ENCODE measurements at regions not wholly inside any gene's neighbourhood (a gene's known extent, or its start where the extent isn't known, plus 50 kb on each side); places are given as distances from the start of the nearest gene placed in this dataset.
"Not testable (repeated sequence)": the region's sequence is repeated elsewhere in the genome, so short reads cannot be mapped to it uniquely, and the experiment has no call there.

DNA sequence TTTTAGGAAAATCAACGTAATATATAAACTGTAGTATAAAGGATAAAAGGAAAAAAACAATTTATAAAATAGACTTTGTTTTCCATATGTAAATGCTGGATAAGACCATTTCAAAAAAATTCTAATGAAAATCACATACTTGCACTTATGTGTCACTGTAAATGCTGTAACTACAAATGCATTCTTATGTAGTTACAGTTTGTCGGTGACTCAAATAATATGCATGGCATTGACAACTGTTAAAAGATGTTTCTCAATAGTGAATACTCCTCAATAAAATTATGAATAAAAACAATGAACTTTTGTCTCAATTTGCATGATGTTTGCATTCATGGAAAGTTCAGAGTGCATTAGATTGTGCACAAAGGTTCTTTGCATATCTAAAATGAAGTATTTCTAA, 614.0 kb upstream of the CHRM3 start:
- Mint-ChIP-seq H3K27ac (no peak overlapping the region), H3K4me3 (no peak overlapping the region), H3K36me3 (ENCODE audit: low read depth) (no peaks in the 10 kb centered on the region), H3K4me1 (ENCODE audit: low read depth) (no peaks in the 10 kb centered on the region), H3K27me3 (ENCODE audit: insufficient read depth) (no peaks in the 10 kb centered on the region), H3K9me3 (peaks cover 1% of the 10 kb centered on the region)
- no peak for DNase-seq (ENCODE audit: low spot score)
- intact Hi-C loops (cut with micrococcal nuclease), result no loop called here

DNA sequence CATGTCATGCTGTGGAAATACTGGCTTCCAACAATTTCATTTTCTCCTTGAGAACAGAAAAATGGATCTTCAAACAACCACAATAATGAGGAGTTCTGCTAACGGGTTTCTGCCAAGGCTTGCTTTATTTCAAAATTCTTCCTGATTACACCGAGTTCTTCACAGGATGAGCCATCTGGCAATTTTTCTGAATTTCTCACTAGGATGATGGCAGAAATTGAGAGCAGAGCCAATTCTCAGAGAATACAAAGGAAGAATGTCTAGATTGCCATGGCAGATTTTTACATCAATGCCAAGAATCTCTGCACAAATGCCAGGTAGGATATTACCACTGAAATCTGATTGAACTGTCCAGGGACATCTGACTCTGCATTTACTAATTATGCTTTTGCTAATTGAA, 619.0 kb upstream of the CHRM3 start:
- Mint-ChIP-seq H3K27ac (no peak overlapping the region), H3K27me3 (ENCODE audit: insufficient read depth) (no peaks in the 10 kb centered on the region), H3K36me3 (ENCODE audit: low read depth) (no peaks in the 10 kb centered on the region), H3K9me3 (peaks cover 30% of the 10 kb centered on the region), H3K4me1 (ENCODE audit: low read depth) (no peaks in the 10 kb centered on the region), H3K4me3 (no peak overlapping the region)
- intact Hi-C loops (cut with micrococcal nuclease), result no loop called here
- no peak for DNase-seq (ENCODE audit: low spot score)

DNA sequence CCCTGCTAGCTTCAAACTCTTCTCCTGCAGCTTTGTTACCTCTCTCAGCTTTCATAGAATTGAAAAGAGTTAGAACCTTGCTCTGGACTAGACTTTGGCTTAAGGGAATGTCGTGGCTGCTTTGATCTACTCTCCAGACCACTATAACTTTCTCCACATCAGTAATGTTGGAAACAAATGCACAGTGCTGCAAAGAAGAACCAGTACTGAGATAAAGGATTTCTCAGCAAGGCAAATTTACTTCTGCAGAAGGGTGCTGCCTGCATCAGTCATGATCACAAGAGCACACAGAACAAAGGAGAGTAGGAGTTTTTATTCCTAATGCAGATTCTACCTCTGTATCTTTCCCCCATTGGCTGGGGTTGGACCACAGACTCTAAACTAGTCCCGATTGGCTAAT, 621.6 kb upstream of the CHRM3 start:
- H3K27ac Mint-ChIP-seq, result no peak overlapping the region
- intact Hi-C loops (cut with micrococcal nuclease), result no loop called here
- H3K27me3 Mint-ChIP-seq (ENCODE audit: insufficient read depth), result no peaks in the 10 kb centered on the region
- no peak overlapping the region for H3K4me3 Mint-ChIP-seq
- H3K9me3 Mint-ChIP-seq, result peaks cover 49% of the 10 kb centered on the region
- no peak for DNase-seq (ENCODE audit: low spot score)
- H3K4me1 Mint-ChIP-seq (ENCODE audit: low read depth), result no peaks in the 10 kb centered on the region
- H3K36me3 Mint-ChIP-seq (ENCODE audit: low read depth), result no peaks in the 10 kb centered on the region

DNA sequence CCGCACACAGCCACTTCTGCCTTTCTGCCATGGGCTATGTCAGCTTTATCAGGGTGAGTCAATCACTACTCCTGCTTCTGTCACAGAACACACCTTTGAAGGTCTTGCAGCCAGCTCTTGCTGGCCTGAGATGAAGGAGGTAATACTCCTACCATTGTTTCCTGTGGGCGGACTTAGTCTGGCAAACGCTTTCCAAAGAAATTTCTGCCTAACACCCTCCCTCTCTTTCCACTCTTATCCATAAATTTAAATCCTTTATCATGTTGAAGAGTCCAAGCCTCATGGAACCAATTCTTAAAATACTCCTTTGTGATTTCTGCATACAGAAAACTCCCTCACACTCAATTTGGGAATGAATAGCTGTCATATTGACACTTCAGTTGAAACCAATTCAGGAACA, 633.1 kb upstream of the CHRM3 start:
- intact Hi-C loops (cut with micrococcal nuclease), result no loop called here
- Mint-ChIP-seq H3K36me3 (ENCODE audit: low read depth) (no peaks in the 10 kb centered on the region), H3K4me1 (ENCODE audit: low read depth) (no peaks in the 10 kb centered on the region), H3K9me3 (peaks cover 3% of the 10 kb centered on the region), H3K4me3 (no peak overlapping the region), H3K27me3 (ENCODE audit: insufficient read depth) (no peaks in the 10 kb centered on the region), H3K27ac (no peak overlapping the region)
- no peak for DNase-seq (ENCODE audit: low spot score)

DNA sequence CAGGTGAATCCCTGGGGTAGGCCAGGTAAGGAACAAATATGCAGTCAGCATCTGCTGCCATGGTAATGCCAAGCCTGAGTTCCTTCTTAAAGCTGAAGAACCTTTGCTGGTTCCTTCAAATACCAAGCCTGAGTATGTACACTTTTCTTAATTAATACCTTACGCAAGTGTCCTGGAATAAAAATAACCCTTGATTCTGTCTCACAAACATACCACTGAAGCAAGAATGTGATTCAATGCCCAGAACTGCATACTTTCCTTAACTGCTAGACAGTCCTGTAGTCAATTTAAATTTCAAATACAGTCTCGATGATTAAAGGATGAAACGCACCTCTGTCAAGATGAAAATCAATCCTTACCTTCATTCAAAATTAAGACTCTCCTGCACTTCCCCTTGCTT, 634.0 kb upstream of the CHRM3 start:
- no peaks in the 10 kb centered on the region for H3K36me3 Mint-ChIP-seq (ENCODE audit: low read depth)
- no peak overlapping the region for H3K4me3 Mint-ChIP-seq
- no peak for DNase-seq (ENCODE audit: low spot score)
- peaks cover 8% of the 10 kb centered on the region for H3K9me3 Mint-ChIP-seq
- H3K4me1 Mint-ChIP-seq (ENCODE audit: low read depth), result no peaks in the 10 kb centered on the region
- intact Hi-C loops (cut with micrococcal nuclease), result no loop called here
- no peak overlapping the region for H3K27ac Mint-ChIP-seq
- H3K27me3 Mint-ChIP-seq (ENCODE audit: insufficient read depth), result no peaks in the 10 kb centered on the region

DNA sequence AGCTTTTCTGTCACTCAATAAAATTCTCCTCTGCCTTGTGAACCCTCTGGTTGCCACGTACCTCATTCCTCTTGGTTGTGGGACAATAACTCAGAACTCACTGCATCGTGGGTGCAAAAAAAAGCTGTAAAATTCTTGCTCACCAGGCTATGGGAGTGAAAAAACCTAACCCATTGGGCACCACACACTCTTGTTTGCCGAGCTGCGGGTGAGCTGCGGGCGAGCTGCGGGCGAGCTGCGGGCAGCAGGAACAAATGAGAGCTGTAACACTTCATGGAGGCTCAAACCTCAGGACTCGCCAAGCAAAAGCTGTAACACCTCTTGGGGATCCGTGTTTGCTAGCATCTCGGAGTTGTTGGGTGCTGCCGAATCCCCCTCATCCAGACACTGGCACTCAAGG, 641.3 kb upstream of the CHRM3 start:
- Mint-ChIP-seq H3K9me3 (peaks cover 19% of the 10 kb centered on the region), H3K27ac (no peak overlapping the region)

DNA sequence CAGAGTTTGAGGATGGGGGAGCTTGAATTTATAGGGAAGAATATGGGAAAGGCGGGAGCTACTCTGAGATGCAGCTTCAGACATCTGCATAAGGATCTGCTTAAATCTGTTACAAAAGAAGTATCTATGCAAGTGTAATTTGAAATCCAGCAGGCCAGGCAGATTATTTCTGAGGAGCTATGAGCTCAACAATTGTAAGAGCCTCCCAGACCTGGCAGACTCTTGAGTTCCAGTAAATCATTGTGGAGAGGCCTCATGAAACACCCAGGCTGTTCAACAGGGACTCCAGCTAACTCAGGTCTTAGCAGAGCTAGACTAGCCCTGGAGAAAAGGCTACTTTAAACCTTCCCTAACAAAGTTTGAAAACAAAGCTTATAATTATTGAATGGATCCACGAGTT, 647.5 kb upstream of the CHRM3 start:
- no peaks in the 10 kb centered on the region for H3K4me1 Mint-ChIP-seq (ENCODE audit: low read depth)
- no peaks in the 10 kb centered on the region for H3K36me3 Mint-ChIP-seq (ENCODE audit: low read depth)
- no peak for DNase-seq (ENCODE audit: low spot score)
- H3K4me3 Mint-ChIP-seq, result no peak overlapping the region
- no peak overlapping the region for H3K27ac Mint-ChIP-seq
- intact Hi-C loops (cut with micrococcal nuclease), result no loop called here
- peaks cover 2% of the 10 kb centered on the region for H3K9me3 Mint-ChIP-seq
- no peaks in the 10 kb centered on the region for H3K27me3 Mint-ChIP-seq (ENCODE audit: insufficient read depth)

More for the DNA sequence above, 641.3 kb upstream of the CHRM3 start:
- Mint-ChIP-seq H3K4me3 (no peak overlapping the region), H3K4me1 (ENCODE audit: low read depth) (no peaks in the 10 kb centered on the region), H3K36me3 (ENCODE audit: low read depth) (no peaks in the 10 kb centered on the region), H3K27me3 (ENCODE audit: insufficient read depth) (no peaks in the 10 kb centered on the region)
- intact Hi-C loops (cut with micrococcal nuclease), result no loop called here
- DNase-seq (ENCODE audit: low spot score), result no peak

DNA sequence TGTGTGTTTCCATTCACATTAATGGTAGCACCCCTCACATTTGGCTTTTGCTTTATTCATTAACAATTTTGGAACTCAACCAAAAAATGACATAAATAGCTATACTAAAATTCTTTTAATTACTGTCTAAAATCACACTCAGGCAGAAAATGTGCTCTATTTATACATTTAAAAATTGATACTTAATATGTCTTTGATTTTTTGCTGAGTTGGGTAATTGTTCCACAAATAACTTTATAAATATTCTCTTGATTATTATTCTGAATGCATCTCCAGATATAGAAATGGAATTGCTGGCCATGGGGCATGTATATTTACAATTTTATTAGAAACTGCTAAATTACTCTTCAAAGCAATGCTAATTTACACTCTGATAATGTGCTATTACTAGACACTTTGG, 658.7 kb upstream of the CHRM3 start:
- no peaks in the 10 kb centered on the region for H3K36me3 Mint-ChIP-seq (ENCODE audit: low read depth)
- no peak for DNase-seq (ENCODE audit: low spot score)
- H3K27me3 Mint-ChIP-seq (ENCODE audit: insufficient read depth), result no peaks in the 10 kb centered on the region
- intact Hi-C loops (cut with micrococcal nuclease), result no loop called here
- no peak overlapping the region for H3K27ac Mint-ChIP-seq
- no peaks in the 10 kb centered on the region for H3K4me1 Mint-ChIP-seq (ENCODE audit: low read depth)
- H3K9me3 Mint-ChIP-seq, result no peaks in the 10 kb centered on the region
- no peak overlapping the region for H3K4me3 Mint-ChIP-seq

DNA sequence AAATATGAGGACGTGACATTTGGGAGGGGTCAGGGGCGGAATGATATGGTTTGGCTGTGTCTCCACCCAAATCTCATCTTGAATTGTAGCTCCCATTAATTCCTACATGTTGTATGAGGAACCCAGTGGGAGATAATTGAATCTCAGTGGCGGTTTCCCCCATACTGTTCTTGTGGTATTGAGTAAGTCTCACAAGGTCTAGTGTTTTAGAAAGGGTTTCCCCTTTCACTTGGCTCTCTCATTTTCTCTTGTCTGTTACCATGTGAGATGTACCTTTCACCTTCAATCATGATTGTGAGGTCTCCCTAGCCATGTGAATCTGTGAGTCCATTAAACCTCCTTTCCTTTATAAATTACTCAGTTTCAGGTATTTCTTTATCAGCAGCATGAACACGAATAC, 663.6 kb upstream of the CHRM3 start:
- DNase-seq (ENCODE audit: low spot score), result no peak
- Mint-ChIP-seq H3K36me3 (ENCODE audit: low read depth) (no peaks in the 10 kb centered on the region), H3K9me3 (no peaks in the 10 kb centered on the region), H3K27me3 (ENCODE audit: insufficient read depth) (no peaks in the 10 kb centered on the region), H3K4me1 (ENCODE audit: low read depth) (no peaks in the 10 kb centered on the region), H3K4me3 (no peak overlapping the region), H3K27ac (no peak overlapping the region)
- intact Hi-C loops (cut with micrococcal nuclease), result no loop called here

DNA sequence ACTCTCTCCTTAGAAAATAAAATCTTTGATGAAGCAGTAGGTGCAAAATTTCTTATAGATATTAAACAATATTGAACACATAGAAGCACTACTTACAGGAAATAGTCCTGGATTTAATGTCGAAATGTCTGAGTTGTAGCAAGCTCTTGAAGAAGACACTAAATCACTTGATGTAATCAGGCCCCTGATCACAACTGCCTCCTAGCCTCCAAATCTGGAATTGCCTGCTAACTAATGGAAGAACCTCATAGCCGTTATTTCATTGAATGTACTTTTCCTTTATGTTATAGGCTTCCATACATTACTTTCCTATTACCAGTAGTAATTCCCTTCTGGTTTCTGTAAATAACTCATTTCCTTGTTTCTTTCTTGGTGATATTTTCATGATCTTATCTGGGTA, 675.7 kb upstream of the CHRM3 start:
- intact Hi-C loops (cut with micrococcal nuclease), result no loop called here
- Mint-ChIP-seq H3K9me3 (peaks cover 4% of the 10 kb centered on the region), H3K27me3 (ENCODE audit: insufficient read depth) (no peaks in the 10 kb centered on the region), H3K4me3 (no peak overlapping the region), H3K27ac (no peak overlapping the region), H3K4me1 (ENCODE audit: low read depth) (no peaks in the 10 kb centered on the region), H3K36me3 (ENCODE audit: low read depth) (no peaks in the 10 kb centered on the region)
- no peak for DNase-seq (ENCODE audit: low spot score)

DNA sequence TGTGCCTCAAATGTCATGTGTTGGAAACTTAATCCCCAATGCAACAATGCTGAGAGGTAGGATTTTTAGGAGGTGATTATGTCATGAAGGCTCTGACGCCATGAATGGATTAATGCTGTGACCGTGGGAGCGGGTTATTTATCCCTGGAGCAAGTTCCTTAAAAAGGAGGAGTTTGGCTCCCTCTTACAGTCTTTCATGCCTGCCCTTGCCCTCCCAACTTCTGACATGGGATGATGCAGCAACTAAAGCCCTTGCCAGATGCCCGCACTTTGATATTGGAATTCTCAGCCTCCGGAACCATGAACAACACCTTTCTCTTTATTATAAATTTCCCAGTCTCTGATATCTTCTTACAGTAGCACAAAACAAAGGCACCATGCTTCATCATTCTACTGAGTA, 685.3 kb upstream of the CHRM3 start:
- Mint-ChIP-seq H3K27me3 (ENCODE audit: insufficient read depth) (no peaks in the 10 kb centered on the region), H3K9me3 (peaks cover 5% of the 10 kb centered on the region), H3K4me1 (ENCODE audit: low read depth) (no peaks in the 10 kb centered on the region), H3K36me3 (ENCODE audit: low read depth) (no peaks in the 10 kb centered on the region), H3K4me3 (no peak overlapping the region), H3K27ac (no peak overlapping the region)
- intact Hi-C loops (cut with micrococcal nuclease), result no loop called here
- no peak for DNase-seq (ENCODE audit: low spot score)

DNA sequence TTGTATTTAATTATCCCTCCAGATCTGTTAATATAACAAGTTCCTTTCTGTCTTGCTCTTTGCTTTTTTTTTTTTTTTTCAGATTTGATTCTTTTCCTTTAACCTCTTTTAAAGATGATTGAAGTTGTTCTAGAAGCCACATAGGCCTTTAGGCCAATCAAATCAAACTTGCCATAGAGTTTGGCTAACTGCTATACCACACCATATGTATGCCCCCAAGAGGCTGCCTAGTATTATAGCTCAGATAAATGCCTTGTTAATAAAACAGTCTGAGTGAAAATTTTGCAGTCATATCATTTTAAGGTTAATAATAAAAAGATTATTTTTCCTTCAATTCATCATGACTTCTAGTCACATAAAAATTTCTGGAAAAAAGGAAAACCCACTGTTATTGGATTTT, 696.0 kb upstream of the CHRM3 start:
- H3K36me3 Mint-ChIP-seq (ENCODE audit: low read depth), result no peaks in the 10 kb centered on the region
- peaks cover 13% of the 10 kb centered on the region for H3K9me3 Mint-ChIP-seq
- H3K27me3 Mint-ChIP-seq (ENCODE audit: insufficient read depth), result no peaks in the 10 kb centered on the region
- DNase-seq (ENCODE audit: low spot score), result no peak
- no peaks in the 10 kb centered on the region for H3K4me1 Mint-ChIP-seq (ENCODE audit: low read depth)
- intact Hi-C loops (cut with micrococcal nuclease), result no loop called here
- no peak overlapping the region for H3K27ac Mint-ChIP-seq
- H3K4me3 Mint-ChIP-seq, result no peak overlapping the region

DNA sequence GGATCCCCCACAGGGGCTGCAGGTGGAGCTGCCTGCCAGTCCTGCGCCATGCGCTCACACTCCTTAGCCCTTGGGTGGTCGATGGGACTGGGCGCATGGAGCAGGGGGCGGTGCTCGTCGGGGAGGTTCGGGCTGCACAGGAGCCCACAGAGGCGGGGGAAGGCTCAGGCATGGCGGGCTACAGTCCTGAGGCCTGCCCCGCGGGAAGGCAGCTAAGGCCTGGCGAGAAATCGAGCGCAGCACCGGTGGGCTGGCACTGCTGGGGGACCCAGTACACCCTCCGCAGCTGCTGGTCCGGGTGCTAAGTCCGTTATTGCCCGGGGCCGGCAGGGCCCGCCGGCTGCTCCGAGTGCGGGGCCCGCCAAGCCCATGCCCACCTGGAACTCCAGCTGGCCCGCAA, 701.8 kb upstream of the CHRM3 start:
- H3K9me3 Mint-ChIP-seq, result peaks cover 22% of the 10 kb centered on the region
- H3K36me3 Mint-ChIP-seq (ENCODE audit: low read depth); intact Hi-C loops (cut with micrococcal nuclease); H3K4me1 Mint-ChIP-seq (ENCODE audit: low read depth); H3K4me3 Mint-ChIP-seq; DNase-seq (ENCODE audit: low spot score); H3K27me3 Mint-ChIP-seq (ENCODE audit: insufficient read depth); H3K27ac Mint-ChIP-seq: not testable (repeated sequence)

DNA sequence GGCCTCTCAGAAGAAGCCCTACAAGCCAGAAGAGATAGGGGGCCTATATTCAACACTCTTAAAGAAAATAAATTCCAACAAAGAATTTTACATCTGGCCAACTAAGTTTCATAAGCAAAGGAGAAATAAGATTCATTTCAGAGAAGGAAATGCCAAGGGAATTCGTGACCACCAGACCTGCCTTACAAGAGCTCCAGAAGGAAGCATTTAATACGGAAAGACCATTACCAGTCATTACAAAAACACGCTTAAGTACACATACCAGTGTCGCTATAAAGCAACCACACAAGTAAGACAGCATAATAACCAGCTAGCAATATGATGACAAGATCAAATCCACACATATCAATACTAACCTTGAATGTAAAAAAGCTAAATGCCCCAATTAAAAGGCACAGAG, 704.9 kb upstream of the CHRM3 start:
- H3K27me3 Mint-ChIP-seq (ENCODE audit: insufficient read depth), result no peaks in the 10 kb centered on the region
- H3K36me3 Mint-ChIP-seq (ENCODE audit: low read depth), result no peaks in the 10 kb centered on the region
- intact Hi-C loops (cut with micrococcal nuclease), result no loop called here

More for the DNA sequence above, 704.9 kb upstream of the CHRM3 start:
- Mint-ChIP-seq H3K4me1 (ENCODE audit: low read depth) (no peaks in the 10 kb centered on the region), H3K4me3 (no peak overlapping the region), H3K27ac (no peak overlapping the region), H3K9me3 (peaks cover 19% of the 10 kb centered on the region)
- no peak for DNase-seq (ENCODE audit: low spot score)
